Colon (tissue), 2 donors: ENCODE measurements at regions not wholly inside any gene's neighbourhood (a gene's known extent, or its start where the extent isn't known, plus 50 kb on each side); places are given as distances from the start of the nearest gene placed in this dataset.

Source experiments
- FAIRE-seq: peaks from 2 replicates; lab custom pipeline; 2012; peaks lifted over from hg19 to GRCh38; lab: Jason Lieb, UNC
- donor health status: control.
- donor health status: control.

DNA sequence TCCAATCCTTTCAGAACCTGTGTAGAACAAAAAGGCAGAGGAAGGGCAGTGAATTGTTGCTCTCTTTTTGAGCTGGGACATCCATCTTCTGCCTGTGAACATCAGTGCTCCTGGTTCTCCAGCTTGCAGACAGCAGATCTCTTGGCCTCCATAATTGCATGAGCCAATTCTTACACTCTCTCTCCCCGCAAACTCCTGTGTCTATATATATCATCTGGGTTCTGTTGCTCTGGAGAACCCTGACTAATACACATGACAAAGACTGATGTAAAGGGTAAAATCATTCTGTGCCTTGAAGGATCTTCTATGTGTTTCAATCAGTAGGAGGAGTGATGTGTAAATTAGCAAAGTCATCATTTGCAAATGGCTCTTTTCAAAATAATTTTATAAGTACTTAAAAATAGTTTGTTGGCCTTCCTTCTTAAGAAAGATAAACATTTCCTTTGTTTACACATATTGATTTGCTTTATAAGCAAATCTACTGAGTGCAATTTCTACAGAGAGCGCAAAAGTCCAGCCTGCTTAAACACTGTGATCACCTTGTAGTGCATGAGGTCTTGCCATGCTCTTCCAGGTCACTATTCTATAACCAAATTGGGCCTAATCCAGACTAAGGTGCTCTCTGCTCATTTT lies 154.9 kb upstream of the ANKRD28 start:
- FAIRE-seq, result no peak

DNA sequence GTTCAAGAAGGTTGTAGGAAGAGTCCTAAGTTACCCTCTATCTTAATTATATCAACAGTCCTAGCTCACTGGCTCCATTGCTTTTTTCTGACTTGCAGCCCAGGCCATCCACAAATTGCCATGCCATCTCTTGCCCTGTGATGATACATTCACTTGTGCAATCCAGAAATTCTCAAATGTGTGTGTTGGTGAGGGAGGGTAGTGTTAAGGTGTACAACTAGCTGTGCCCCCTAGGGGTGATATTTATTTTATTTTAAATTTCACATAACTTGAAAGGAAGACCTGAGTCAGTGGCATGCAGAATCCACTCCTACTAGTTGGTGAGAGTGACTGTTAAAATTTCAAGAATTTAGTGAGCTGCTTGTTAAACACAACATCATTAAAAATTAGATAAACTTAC lies 156.1 kb upstream of the ANKRD28 start:
- FAIRE-seq, result no peak

DNA sequence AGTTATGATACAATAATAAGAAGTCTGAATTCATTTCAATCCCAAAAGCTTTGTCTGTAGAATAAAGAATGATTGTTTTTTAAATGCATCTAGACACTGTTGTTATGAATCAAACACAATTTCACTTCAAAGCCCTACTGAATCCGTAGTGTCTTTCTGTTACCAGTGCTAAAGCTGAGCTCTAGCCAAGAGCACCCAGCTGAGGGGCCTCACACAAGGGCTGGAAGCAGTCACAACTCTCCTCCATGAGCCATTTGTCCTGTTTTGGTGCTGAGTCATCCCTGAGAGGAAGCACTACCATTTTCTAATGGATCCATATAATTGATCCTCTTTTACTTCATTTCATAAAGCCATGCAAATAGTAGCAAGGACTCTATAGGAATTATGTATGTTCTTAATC lies 158.2 kb upstream of the ANKRD28 start:
- FAIRE-seq, result no peak

DNA sequence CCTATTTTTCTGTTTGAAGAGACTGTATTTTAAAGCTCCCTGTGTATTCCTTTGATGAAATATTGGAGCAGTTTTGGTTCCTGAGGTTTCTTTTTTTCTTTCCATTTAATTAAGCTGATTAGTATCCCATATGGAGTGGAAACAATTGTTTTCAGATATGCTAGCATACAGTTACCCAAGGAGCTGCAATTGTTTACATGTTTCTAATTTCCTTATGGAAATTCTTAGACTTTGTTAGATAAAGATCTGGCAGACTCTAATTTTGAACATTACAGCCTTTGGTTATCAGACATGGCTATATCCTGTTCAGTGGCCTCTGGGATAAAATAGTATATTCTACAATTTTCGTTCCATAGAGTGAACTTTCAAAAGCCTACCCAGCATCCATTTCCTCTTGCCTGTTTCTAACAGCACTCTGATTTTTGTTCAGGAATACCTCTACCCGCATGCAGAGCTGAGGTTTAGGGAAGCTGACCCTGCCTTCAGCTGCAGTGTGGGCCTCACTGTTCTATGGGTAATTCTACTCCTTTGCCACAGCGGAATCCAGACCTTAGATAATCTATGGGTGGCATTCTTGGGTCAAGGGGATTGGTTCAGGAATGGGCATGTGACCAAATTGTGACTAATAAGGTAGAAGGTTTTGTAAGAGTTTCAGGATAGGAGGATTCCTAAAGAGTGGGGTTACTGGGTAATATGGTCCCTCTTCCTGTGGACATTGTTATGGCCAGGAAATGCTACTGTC lies 161.1 kb upstream of the ANKRD28 start:
- FAIRE-seq, result no peak

DNA sequence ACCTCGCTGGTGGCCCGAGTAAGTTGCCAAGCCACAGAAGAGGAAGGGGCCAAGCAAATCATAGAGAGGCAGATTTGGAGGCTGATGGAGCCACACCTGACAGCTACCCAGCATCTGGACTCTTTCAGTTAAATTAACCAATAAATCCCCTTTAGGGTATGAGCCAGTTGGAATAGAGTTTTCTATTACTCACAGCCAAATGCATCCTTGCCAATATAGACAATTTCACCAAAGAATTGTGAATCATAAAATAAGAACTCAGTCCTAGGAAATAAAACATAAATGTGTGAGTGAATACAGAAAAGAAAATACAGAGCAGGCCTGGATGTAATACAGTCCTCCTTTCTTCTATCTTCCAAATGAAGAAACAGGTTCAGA lies 161.6 kb upstream of the ANKRD28 start:
- FAIRE-seq, result no peak

DNA sequence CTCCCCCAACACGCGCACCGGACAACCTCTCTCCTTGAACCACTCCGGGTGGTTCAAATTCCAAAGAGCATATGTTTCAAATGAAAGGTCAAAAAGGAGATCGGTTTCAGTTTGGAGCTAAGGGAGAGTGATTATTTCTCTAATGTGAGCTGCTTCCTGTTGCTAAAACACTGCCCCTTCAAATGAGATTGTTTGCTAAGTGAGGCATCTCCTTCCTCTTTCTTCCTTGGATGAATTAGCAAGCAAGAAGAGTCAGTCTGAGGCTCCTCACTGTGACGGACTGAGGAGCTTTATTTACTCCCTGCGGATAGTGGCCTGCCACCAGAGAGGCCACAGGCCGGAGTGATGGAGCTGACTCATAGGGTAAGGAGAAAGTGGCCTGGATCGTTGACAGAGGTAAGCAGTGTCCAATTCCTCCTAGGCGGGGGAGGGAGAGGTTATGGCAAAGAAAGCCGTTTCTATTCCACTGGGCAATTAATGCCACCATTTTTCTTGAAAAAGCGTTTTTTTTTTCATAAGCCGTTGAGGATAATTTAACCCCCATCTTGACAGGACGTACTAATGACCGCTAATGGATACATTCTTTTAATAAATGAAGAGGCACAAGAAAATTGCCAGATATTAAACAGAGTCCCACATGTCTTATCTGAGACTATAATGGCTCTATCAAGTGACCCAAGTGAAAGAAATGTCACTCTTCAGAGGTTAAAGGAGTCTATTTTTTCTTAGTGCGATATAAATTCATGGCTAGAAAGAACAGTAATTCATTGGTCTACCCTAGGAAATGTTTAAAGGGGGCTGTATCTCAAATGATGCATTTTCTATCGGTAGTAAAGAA lies 167.0 kb upstream of the ANKRD28 start:
- no peak for FAIRE-seq

DNA sequence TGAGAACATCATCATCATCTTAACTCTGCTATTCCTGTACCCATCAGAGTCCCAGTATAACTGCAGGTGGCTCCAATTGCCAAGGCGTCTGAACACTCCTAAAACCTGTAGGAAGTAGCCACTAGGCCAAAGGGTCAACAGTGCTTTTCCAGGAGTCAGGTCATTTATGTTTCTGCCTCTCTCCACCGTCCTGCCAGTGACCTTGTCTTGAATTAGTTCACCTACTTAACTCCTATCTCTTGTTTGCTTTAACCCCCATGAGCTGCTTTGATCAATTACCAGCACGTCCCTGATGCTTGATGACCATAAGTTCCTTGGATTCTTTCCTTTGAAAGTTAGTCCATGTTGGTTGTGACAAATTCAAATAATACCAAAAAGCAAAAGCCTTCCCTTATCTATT lies 169.8 kb upstream of the ANKRD28 start:
- no peak for FAIRE-seq

DNA sequence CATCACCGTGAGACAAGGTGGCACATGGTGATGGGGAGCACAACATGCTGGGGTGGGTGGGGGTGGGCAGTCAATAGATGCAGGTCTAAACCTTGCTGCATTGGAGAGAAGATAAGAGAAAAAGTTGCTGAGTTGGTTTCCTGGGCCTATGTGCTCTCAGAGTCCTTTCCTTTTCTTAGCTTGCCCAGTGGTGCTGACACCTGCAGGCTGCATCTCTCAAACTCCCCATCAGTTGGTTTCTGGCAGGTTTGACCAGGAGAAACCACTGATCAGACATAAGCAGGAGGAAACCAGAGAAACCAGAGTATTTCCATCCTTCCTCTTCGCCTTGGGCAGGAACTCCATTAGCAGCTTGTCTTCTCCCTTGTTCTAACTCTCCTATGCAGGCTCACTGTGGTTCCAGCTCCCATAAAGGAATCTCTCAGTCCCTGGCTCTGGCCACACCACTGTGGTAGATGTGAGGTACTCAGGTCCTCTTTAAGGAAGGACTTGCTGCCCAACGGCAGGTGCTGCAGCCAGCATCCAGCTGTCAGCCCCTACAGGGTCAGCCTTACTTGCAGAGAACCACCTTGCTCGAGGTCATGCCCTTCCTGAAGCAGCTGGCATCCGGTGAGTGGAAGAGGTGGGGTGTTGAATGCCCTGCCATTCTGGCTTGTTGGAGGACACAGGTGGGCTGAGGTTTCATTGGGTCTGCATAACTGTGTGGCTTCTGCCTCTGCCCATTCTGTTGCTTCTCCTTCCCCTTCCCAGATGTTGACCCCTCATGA lies 172.3 kb upstream of the ANKRD28 start:
- no peak for FAIRE-seq

DNA sequence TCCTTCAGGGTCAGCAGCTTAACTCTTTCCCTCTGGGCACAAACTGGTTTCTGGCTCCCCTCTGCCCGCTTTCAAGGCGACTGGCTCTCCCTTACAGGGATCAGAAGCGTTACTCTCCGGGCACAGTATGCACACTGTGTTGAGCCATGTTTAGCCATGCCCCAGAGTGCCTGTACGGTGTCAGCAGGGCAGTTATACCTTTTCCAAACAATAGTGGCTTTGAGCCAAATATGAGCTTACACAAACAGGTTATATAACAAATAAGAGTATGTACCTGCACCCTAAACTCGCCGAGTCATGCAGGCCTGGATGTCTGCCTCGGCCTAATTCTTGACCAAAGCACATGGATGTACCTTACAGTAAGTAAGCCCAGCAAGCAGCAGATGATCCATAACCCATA lies 175.6 kb upstream of the ANKRD28 start:
- FAIRE-seq, result no peak

DNA sequence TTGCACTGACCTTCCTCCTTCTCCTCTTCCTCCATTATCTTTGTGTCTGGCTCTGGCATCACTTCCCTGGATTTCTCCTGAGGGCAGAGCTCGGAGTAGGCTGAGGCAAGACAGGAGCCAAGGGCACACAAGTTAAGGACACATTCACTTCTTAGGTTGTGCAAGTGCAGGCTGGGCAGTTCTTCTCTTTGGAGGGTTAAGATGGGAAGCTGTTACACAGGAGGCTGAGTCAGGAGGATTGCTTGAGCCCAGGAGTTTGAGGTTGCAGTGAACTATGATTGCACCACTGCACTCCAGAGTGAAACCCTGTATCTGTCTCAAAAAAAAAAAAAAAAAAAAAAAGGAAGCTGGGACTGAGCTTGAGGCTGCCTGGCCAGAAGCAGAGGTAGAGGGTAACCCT lies 176.2 kb upstream of the ANKRD28 start:
- FAIRE-seq, result no peak

DNA sequence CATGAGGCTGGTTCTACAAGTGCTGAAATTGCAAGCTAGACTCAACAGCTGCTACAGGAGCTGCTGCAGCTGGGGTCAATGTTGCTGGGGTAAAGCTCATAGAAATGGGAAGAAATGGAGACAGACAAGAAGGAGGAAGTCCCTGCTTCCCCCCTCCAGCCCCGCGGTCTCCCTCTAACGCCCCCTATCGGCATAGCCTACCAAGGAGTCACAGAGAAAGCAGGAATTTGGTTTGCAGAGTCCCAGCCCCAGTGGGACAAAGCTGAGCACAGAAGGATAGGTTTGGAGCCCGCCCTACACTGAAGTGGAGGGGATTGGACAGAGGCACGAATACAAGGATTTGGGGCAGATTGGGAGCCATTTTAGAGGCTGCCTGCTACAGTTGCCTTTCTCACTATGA lies 176.9 kb upstream of the ANKRD28 start:
- FAIRE-seq, result no peak

DNA sequence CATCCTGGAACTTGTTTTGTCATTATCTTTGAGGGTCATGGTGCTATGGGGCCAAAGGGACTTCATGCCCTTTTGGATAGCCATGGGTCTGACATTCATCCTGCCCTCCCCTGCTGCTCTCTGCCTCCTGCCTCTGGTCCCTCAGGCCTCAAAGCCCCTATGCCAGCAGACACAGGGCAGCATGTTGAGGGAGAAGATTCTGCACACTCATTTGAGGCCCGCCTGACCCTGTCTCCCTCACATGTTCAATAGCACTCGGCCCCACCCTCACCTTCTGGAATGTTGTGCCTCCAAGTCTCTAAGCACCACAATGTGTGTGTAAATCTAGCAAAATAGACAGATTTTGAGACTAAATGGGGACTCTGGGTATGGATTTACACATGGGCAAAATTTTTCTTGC lies 178.7 kb upstream of the ANKRD28 start:
- no peak for FAIRE-seq

DNA sequence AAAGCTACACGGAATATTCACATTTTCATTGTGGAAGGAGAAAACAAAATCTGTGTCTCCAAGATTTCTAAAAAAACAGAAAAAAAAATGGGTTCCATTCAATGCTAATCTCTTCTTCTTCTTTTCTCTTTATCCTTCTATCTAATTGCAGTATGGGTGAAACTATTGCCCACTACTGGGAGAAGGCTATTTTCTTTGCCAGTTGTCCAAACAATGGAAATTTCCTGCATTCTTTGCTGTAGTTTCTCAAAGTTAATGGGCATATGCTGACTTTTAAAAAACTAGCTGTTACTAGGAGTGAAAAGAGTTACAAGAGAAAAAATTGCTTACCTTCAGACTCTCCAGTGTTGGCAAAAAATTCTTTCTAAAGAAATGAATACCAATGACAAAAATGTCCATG lies 179.3 kb upstream of the ANKRD28 start:
- FAIRE-seq, result no peak

DNA sequence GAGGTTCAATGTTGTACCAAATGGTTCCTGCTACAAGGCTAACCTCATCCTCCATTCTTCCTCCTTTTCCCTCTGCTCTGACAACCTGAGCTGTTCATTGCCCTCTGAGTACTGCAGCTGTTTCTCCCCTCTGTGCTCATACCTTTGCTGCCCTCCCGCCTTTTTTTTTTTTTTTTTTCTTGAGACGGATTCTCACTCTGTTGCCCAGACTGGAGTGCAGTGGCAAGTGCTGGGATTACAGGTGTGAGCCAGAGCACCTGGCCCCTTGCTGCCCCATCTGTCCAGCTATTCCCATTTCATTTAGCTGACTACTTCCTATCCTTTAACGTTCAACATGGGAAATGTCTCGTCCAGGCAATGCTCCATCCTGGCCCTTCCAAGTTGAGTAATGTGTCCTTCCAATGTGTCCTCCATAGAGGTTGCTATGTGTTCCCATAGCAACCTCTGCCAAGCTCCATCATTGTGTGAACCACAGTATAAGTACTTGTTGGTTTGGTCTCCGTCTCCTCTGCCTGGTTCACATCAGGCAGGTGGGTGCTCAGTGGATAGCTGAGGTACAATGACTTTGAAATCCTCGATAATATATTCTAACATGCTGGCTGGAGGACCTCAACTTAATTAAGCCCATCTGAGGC lies 179.9 kb upstream of the ANKRD28 start:
- FAIRE-seq, result no peak

DNA sequence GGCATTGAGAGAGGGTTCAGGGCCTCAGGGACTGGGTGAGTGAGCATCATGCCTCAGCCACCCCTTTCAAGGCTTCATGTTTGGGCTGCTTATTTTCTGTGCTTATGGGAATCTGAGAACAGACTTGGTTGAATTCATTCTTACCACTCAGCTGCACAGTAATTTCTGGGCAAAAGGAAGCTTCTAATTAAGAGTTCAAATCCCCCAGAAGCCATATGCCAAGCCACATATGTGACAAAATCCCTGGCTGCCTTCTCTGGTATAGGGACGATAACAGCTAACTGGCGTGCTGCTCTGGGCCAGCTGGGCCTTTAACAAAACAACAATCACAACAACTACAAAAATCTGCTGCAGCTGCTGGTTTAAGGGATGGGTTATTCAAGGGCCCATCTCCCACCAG lies 181.0 kb upstream of the ANKRD28 start:
- FAIRE-seq, result no peak

DNA sequence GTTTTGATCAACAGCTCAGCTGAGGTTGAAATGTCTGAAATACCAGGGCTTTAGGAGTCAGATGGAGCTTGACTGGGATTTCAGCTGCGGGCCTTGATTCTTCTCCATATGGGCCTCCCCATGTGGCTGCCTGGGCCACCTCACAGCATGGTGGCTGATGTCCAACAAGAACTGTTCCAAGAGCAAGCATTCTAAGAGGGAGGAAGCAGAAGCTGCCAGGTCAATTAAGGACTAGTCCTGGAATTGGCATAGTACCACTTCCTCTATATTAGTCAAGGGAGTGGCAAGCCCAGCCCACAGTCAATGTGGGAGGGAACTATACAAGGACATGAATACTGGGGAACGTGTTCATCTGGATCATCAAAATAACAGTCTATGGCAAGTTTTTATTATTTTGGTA lies 181.7 kb upstream of the ANKRD28 start:
- FAIRE-seq, result no peak

DNA sequence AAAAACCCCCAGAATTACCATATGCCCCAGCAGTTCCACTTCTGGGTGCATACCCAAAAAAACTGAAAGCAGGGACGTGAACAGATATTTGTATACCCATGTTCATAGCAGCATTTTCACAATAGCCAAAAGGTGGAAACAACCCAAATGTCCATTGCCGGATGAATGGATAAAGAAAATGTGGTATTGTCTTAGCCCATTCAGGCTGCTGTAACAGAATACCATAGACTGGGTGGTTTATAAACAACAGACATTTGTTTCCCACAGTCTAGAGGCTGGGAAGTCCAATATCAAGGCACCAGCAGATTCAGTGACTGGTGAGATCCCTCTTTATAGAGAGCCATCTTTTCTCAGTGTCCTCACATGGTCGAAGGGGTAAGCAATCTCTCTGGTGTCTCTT lies 182.1 kb upstream of the ANKRD28 start:
- no peak for FAIRE-seq

DNA sequence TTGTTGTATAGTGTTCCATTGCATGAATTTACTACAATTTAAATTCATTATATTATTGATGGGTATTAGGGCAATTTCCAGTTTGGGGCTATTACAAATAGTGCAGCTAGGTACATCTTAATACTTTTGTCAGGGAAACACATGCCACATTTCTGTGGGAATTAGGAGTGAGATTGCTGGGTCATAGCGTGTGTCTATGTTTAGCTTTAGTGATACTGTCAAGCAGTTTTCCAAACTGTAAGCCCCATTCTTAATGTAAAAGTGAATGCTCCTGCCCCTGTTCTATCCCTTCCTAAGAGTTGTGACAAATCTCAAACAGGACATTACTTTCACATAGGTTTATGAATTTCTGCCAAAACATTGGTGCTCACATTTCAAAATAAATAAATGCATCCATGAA lies 184.5 kb upstream of the ANKRD28 start:
- no peak for FAIRE-seq

DNA sequence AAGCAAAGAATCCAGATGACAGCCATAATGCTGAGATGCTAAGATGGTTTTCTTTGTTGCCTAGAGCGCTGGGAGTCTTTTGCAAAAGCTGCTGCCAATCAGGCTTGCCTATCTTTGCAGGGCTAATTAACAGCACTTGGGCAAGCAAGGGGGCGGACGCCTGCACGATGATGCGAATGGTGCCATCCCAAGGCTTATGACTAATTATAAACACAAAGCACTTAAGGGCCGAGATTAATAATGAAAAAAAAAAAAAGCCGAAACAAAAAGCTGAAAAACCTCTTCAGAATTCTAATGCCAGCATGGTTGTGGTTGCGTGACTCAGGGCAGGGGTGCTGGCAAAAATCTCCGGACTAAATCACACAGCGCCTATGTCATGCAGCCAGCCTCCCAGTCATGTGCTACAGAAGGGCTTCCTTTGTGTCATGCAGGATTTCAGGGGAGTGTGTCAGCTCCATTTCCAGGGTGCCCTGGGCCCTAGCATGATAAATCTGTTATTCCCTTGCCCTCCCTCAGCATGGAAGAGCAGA lies 185.0 kb upstream of the ANKRD28 start:
- no peak for FAIRE-seq

DNA sequence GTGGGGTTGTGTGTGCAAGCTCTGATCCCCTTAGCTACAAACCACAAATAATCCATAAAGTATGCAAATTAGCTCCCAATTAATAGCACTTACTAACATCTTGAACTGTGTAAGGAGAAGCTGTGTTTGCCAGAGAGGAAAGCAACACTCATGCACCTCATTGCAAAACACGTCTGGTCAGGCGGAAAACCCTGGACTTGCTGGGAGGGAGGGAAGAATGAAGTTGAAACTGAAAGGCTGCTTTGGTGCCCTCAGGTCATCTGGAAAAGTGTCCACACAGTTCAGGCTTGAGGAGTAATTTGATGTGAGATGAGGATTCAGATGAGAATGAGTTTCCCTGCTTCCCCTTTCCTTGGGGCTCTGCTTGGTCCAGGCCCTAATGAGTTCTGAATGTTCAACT lies 185.5 kb upstream of the ANKRD28 start:
- no peak for FAIRE-seq

DNA sequence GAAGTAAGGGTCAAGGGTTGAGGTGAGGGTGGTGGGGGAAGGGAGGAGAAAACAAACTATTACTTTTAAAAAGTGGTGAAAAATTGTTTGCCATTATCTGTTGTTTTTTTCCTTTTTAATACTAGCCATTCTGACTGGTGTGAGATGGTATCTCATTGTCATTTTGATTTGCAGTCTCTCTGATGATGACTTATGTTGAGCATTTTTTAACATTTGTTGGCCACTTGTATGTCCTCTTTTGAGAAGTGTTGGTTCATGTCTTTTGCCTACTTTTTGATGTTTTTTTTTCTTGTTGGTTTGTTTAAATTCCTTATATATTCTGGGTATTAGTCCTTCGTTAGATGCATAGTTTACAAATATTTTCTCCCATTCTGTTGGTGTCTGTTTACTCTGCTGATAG lies 185.9 kb upstream of the ANKRD28 start:
- no peak for FAIRE-seq

DNA sequence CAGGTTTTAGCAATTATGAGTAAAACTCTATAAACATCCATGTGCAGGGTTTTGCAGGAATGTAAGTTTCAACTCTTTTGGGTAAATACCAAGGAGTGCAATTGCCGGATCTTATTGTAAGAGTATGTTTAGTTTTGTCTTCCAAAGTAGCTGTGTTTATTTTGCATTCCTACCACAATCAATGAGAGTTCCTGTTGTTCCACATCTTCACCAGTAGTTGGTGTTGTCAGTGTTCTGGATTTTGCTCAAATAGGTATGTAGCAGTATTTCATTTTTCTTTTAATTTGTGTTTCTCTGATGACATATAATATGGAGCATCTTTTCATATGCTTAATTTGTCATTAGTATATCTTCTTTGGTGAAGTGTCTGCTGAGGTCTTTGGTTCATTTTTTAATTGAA lies 185.1 kb upstream of the GALNT15 start:
- FAIRE-seq, result no peak
